Stimulated activated CD4-positive, alpha-beta T cell treated with anti-CD3 and anti-CD28 coated beads, Interleukin-2, amount 100 ng/mL, for 4 hours (primary cell): ENCODE measurements at regions not wholly inside any gene's neighbourhood (a gene's known extent, or its start where the extent isn't known, plus 50 kb on each side); places are given as distances from the start of the nearest gene placed in this dataset.

Experiments
- DNase-seq: peaks from one replicate; pipeline ENCODE4 v3.0.0-alpha.2; 2020; ENCODE audit warnings: low read depth

DNA sequence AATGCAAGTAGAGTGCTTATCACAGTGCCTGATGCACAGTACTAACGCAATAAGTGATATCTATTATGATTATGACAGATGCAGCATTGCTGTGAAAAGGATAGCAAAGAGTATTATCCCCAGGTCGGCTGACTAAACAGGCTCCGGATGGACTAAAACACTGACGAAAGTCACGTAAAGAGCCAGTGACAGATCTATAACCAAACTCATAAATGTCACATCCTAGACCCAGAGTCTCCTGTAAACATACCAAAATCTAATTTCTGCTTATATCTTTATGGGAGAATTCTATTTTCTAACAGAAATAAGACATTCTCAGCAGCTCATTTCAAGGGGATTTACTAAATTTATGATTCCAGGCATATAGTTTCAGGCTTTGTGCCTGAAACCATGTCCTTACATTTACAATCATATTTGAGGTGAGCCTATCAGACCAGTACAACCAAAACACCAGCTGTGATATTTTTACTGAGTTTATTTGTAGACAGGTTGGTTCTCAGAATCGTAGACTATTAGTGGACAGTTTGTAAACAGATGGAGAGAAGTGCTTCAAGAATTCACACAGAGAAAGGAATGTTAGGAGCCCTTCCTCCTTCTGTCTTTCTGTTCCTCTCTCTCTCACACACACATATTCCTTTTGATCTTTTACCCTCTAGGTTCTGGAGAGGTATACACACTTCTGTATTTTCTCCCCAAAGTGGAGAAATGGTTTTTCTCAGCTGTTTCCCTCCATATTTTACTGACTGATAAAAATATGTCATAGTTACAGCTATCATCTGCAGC is 52.4 kb upstream of the WDR26 start:
- DNase-seq, result no peak

DNA sequence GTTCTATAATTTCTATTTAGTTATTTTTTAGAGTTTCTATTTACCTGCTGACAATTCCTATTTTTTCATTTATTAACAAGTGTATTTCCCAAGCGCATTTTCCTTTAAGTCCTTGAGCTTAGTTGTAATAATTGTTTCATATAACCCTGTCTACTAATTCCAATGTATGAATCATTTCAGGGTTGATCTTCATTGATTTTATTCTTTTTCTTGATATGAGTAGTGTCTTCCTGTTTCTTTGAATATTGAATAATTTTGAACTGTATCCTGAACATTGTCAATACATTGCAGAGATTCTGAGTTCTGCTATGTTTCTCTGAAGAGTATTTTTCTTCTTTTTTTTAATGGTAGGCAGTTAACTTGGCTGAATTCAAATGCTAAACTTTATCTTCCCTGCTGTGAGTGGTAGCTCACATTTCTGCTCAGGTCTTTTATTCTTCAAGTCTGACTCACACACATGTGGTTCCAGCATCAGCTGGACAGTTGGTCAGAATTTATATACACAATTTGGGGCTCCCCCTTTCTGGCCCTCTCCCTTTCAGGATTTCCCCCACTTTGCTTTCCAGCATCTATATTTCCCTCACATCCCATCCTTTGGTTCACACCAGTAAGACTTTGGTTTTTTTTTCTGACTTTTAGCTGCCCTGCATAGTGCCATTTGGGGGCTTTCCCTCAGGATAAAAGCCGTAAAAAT is 54.4 kb upstream of the WDR26 start:
- DNase-seq, result no peak

DNA sequence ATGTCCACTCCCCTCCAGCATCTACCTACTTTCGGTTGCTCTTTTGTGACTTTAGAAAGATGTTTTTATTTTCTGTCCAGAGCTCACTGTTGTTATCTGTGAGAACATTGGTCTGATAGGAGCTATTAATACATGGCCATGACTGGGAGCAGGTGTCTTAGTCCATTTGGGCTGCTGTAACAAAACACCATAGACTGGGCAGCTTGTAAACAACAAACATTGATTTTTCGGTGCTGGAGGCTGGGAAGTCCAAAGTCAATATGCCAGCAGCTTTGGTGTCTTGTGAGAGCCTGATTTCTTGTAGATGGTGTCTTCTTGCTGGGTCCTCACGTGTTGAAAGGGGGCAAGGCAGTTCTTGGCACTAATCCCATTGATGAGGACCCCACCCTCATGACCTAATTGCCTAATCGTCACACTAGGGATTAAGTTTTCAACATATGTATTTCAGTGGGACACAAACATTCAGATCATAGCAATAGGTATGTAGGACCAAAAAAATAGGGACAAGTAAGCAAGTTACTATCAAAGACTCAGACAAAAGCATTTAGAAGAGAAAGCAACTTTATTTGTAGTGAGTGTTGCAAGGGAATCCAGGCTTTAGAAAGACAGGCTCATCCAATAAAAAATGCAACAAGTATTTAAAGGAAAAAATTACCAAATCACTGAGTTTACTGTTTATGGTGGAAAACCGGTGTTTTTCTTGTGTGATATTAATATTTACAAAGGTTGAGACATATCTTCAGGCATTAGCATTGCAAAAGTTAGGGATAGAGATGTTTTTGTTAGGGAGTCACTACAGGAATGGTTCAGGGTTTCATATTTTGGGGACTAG is 55.2 kb upstream of the WDR26 start:
- DNase-seq, result no peak

DNA sequence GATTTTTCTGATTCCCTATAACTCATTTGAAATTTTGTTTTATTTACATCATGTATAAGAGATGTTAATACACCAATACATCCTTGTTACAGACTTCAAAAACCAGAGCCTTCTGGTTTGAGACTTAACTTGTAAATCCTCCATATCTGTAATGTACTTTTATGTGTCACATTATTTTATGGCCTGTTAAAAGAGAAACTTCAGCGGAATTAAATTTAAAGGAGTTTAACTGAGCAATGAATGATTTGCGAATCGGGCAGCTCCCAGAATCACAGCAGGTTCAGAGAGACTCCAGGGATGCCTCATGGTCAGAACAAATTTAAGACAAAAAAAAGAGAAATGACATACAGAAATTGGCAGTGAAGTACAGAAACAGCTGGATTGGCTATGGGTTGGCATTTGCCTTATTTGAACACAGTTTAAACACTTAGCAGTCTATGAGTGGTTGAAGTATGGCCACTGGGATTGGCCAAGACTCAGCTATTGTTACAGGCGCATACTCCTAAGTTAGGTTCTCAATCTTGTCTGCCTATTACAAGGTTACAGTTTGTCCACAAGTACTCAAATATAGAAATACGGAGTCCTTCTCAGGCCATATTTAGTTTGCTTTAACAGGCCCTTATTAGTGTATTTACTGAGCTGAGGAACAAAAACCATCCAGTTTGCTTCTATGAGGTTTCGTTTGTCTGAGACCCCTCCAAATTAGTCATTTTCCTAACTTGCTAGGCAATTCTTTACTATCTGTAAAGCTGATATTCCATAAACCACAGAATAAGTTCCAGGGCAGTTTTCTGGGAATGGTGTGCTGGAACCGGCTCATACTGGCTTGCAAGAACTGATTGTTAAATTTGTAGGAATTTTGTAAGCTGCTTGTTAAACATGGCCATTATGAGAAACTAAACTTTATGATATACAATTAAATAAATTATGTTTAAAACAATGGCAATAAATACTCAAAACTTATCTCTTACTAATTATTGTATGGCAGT is 56.2 kb upstream of the WDR26 start:
- DNase-seq, result no peak

DNA sequence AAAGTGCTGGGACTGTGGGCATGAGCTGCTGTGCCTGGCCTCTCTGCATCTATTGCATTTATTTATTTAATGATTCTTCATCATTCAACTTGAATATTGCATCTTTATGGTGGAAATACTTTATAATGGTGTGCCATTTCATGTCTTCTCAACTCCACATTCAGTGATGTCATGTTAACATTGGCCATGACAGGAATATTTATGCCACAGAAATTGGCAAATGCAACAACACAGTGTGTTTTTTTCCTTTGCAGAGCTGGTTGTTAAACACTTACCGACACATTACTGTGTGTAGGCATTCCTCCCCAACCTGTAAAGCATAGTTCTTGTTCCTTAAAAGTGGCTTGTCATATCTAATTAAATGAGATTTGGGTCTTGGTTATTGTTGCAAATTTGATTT is 57.4 kb upstream of the WDR26 start:
- DNase-seq, result no peak

DNA sequence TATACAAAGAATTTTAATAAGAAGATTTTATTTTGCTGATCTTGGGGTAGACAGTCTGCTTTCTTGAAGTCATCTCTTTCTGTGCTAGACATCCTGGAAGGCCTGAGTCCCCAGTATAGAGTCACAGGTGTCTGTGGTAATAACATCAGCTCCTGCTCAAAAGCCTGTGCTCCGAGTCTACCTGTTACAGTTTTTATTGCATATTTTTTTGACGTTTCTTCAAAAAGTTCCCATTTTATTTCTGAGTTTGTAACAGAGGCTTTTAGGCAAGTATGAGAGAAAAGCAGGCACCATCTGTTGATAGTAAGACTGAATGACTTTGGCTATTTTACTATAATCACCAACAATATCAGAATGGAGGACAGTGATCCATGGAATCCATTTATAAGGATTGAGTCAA is 58.0 kb upstream of the WDR26 start:
- DNase-seq, result no peak

DNA sequence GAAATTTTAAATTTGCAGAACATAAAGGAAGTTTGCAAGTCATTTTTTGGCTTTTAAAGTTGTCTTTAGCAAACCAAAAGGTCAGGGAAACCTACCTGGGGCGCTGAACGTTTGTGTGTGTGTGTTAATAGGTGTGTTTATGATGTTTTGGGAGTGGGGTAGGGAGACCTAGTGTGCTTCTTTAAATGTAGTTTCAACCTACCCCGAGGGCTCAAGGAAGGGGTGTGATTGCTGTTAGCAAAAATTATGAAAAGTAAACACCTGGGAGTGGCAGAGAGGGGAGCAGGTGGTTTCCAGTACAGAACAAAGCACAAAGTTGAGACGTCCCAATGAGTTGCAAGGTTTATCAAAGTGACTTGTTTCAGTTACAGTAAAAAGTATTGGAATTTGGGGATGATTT is 58.7 kb upstream of the WDR26 start:
- DNase-seq, result no peak

DNA sequence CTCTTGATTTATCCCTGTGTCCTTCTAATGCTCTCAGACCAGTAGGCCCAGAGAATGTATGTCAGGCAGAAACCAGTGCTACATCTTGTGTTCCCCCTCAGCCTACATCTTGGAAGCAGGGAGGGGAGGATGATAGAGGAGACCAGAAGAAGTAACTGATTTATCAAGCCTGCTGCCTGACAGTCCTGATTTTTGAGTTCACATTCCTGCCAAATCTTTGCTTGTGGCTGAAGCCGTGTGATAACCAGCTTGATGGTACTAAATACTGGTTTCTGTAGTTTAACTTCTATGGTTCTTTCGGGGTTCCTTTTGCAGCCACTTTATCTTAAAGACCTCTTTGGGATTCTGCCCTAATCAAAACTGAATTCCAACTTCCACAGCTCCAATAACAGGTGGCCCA is 59.7 kb upstream of the WDR26 start:
- DNase-seq, result no peak

DNA sequence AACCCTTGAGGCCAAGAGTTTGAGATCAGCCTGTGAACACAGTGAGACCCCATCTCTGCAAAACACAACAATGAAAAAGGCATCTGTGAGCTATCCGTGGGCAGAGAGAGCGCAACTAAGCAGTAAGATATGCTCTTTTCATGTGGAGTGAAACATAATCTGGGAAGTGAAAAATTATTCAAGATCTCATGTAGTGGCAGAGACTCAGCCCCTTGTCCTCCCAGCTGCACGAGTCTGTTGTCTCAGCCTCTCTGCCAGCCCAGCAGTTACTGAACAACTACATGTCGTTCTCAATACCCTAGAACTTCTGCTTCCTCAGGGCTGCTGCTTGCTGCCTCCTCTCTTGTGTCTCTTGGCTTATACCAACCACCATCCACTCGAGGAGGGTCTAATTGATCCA is 61.3 kb upstream of the WDR26 start:
- DNase-seq, result no peak

DNA sequence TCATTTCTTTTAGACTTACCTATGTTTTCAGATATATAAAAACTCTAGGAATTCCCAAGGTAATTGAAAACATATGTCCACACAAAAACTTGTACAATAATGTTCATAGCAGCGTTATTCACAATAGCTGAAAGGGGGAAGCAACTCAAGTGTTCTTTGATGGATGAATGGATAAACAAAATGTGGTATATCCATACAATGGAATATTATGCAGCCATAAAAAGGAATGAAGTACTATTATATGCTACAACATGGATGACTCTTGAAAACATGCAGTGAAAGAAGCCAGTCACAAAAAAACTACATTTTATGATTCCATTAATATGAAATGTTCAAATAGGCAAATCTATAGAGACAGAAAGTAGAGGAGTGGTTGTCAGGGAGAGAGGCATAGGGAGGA is 62.2 kb upstream of the WDR26 start:
- DNase-seq, result no peak

DNA sequence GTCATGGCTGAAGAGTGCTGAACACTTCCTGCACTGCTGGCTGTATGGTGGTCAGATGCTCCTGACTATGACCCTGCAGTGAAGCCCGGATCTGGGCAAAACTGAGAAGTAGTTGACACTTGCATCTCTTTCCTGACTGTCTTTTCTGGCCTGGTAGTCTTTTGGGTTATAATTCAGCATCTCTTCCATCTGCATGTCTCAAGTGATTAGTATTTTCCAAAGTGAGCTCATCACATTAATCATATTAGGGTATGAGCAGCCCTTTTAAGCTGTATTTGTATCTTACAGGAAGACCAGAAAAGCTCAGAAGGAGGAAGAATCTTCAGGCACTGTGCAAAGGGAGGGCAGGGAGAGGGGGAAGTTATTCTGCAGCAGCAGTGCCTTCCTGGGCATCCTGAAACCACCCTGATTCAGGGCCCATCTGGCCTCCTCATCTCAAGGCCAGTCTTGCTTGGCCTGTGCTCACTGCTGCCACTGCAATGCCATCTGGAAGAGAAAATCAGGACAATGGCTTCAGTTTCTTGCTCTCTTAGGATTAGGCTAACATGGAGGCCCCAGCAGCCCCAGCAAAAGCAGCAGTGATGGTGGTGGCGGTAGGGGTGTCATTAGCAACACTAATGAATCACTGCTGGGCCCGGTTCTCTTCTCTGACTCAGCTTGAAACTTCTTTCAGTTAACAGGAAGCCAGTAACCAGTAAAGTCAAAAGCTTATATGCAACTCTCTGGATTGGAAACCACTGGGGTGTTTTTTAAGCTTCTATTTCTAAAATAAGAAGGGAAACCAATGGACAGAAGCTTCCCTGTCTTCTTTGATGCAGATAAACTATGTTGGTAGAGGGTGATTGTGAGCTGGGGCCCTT is 63.3 kb upstream of the WDR26 start:
- peak; percentile 47 for DNase-seq

DNA sequence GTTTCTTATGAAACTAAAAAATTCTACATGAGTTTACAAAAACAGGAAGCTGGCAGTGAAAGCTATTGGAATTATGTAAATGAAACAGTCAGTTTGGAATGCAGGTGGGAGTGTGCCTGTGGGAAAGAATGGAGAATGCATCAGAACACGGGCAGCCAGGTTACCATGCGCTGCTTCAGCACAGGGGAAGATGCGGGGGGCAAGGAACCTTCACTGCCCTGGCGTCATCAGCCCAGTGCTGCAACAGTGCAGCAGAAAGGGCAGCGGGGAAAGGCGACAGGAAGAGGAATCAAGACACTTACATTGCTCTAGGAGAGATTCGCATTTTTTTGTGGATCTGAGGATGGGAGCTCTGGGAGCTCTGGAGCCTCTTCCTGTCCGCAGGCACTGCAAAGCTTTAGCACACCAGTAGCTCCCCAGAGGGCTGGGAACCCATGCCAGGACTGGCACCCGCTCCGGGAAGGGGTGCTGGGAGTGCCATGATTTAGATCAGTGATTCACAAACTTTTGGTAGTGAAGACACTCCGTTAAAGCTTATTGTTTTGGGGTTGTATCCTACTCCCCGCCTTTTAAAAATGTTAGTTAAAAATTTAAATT is 64.1 kb upstream of the WDR26 start:
- DNase-seq, result no peak

DNA sequence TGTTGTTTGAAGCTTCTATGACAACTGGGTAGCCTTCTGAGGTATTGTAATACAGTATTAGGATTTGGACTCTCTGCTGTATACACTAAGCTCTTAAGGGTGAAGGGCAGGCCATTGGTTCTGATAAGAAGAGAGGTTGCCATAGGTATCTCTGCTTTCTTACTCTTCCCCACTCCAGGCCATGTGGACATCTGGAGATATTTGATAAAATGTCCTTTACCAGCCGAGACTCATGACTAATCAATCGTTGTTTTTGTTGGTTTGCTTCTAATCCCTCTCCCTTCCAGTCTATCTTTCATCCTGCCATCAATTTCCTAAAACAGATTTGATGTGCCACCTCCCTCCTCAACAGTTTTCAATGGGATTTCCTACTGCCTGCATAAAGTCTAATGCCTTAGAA is 64.6 kb upstream of the WDR26 start:
- no peak for DNase-seq

DNA sequence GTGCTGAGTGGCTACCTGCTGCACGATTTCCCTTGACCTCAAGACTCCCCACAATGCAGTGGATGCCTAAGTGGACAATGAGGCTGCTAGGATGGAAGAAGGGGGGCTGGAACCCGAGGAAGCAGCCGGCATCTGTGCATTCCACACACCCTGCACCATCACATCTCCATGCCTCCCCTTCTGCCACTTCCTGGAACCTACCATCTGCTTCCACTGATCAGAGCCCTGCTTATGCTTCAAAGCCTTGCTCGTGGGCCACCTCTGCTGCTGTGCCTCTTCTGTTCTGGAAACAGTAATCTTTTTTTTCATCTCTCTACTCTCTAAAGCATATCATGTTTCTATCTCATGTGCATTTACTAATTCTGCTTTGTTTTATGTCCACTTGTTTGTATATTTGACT is 66.2 kb upstream of the WDR26 start:
- DNase-seq, result no peak

DNA sequence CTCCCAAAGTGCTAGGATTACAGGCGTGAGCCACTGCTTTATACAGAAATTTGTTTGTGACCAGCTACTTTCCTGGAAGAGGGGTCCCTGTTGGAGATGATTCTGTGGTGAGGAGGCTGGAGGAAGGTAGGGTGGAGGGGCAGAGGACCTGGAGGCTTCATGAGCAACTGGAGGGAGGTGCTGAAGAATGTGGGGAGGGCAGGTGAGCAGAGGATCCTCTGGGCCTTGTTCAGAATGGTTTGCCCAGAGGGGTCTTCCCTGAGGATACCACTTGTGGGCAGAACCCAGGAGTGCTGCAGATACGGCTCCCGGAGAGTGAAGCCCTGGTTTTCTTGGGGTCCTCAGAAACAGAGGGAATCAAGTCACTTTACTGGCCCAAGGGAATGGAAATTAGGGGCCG is 67.2 kb upstream of the WDR26 start:
- DNase-seq, result no peak

DNA sequence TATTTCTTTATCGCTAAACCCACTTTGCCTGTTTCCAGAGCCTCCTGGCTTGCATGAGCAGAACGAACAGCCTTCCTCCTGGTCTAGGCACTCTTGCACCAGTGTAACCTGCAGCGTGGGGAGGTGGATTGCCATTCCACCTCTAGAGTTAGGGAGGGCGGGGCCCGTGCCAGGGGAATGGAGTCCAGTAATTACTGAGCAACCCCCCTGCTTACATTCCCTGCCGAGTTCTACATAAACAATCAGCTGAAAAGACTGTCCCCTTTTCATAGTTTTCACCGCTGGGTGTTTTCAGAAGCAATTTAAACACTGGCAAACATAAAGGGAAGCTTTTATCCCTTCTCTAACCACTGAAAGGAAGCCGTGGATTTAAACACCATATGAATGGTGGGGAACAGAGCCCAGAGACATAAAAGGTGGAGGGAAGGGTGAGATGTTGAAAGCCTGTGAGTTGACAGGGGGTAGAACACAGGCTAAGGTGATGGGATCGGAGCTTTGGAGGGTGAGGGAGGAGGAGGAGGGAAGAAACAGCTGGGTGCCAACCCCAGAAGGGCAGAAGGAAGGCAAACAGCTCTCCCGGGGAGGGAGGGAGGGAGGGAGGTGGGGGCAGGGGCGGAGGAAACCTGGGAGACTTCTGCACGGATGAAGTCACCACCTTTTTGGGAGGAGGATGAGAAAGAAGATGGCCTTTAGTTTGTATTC is 68.0 kb upstream of the WDR26 start:
- DNase-seq, result no peak

DNA sequence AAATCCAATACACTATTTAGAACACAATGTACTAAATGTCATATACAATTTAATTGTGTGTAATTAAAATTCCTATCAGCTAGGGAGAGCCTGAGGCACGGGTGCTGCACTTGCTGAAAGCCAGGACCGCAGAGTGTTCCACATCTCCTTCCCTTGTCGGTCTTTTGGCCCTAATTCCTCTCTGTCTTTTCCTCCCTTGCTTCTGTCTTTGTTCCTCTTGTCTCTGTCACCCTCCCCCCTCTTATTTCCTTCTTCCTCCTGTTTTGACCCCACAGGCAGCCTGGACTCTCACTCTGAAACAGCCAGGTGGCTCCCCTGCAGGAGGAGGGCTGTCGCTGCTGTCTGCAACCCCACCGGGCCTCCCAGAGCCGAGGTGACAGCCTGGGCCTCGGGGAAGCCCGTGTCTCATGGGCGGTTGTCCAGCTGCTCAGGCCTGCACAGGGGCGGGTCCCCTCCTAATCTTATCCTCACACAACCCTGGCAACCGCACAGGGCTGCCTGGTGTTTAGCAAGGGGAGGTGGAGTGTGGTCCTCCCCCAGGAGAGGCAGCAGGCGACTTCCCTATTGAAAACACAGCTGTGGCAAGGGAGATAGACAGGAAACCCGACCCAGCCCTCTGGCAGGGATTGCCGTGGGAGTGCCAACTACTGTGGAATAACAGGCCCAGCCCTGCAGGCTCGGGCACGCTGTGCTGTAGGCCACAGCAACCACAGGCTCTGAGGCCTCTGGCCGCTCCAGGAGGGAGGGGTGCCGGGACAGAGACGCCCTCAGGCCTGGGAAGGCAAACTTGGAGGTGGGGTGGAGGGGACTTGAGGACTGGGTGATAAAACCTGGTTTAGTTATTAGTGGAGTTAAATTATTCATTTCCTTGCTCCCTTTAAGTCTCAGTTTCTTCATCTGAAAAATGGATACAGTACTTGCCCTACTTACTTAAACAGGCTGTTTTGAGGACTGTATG is 68.8 kb upstream of the WDR26 start:
- DNase-seq, result no peak

DNA sequence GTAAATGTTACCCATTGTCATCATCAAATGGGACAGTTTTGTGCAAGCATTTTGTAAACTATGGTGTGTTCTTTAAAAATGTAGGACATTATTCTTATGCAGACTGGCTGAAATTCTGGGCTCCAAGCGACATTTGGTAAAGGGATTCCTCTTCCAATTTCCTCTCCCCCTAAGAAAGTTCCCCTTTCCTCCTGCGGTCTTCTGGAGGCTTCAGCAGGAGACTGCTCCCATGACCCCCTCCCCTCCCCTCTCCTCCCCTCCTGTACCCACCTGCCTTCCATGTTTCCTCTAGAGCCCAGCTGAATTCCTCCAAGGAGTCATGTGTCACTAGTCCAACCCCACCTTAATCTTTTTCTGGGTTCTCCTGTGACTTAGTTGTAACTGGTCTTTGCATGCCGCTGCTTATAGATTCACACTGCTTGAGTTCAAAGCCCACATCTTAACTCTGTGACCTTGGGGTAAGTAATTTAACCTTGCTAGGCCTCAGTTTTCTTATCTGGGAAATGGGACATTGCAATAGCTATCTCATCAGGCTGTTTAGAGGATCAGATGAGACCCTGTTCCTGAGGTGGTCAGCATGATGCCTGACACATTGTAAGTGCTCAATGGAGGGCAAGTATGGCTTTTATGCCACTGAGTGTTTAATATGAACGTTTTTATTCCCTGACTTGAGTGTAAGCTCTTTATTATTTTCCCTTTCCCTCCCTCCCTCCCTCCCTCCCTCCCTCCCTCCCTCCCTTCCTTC is 69.9 kb upstream of the WDR26 start:
- DNase-seq, result no peak
